AG04450 (cell line): ENCODE measurements at regions not wholly inside any gene's neighbourhood (a gene's known extent, or its start where the extent isn't known, plus 50 kb on each side); places are given as distances from the start of the nearest gene placed in this dataset.

Source experiments
- CTCF ChIA-PET: fragments of 300-600, 350-600 bp; formaldehyde crosslinking; extraction: SDS; loops from one replicate; lab custom pipeline; 2022; ENCODE audit warnings: antibody characterized with exemption, inconsistent platforms; lab: Charles Lee
- POLR2A ChIA-PET: fragments of 350-600 bp; formaldehyde crosslinking; extraction: SDS; loops from one replicate; lab custom pipeline; 2021; ENCODE audit warnings: antibody characterized with exemption, inconsistent platforms; lab: Yijun Ruan, JAX
- DNase-seq: peaks from one replicate; pipeline ENCODE4 v3.0.0-alpha.2; 2011; ENCODE audit warnings: low read depth, low spot score
- H3K27ac ChIP-seq: one replicate; pipeline ENCODE4 v1.5.1; 2012; ENCODE audit warnings: low read depth, low read length, control low read depth
- H3K27me3 ChIP-seq: one replicate; pipeline ENCODE4 v1.6.0; 2012; ENCODE audit warnings: low read length; ENCODE audit not compliant: control insufficient read depth, insufficient read depth
- H3K4me3 ChIP-seq: 2 replicates; pipeline ENCODE4 v1.5.1; 2011; ENCODE audit warnings: mild to moderate bottlenecking, low read depth, low read length, control low read depth
- H3K9me3 ChIP-seq: 2 replicates; pipeline ENCODE4 v1.5.1; 2012; ENCODE audit warnings: low read length; ENCODE audit not compliant: control insufficient read depth, insufficient read depth
- CTCF ChIP-seq: IDR thresholded peaks from 2 replicates; pipeline ENCODE4 v1.5.1; 2011; ENCODE audit warnings: low read depth, low read length, control low read depth, inconsistent platforms

DNA sequence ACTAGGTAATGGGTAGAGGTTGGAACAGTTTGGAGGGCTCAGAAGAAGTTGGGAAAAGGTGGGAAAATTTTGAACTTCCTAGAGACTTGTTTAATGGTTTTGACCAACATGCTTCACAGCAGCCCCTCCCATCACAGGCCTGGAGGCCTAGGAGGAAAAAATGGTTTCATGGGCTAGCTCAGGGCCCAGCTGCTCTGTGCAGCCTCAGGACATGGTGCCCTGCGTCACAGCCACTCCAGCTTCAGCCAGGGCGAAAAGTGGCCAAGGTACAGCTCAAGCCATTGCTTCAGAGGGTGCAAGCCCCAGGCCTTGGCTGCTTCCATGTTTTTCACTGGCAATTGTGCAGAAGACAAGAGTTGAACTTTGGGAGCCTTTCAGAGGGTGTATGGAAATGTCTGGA is 453.7 kb downstream of the LRRC70 start:
- Histone ChIP-seq H3K4me3 (no peak overlapping the region), H3K9me3 (peaks cover 16% of the 10 kb centered on the region), H3K27ac (no peak overlapping the region), H3K27me3 (no peaks in the 10 kb centered on the region)
- no peak for DNase-seq
- CTCF ChIA-PET = no interaction called here
- POLR2A ChIA-PET = no interaction called here
- TF ChIP-seq CTCF = no peak

DNA sequence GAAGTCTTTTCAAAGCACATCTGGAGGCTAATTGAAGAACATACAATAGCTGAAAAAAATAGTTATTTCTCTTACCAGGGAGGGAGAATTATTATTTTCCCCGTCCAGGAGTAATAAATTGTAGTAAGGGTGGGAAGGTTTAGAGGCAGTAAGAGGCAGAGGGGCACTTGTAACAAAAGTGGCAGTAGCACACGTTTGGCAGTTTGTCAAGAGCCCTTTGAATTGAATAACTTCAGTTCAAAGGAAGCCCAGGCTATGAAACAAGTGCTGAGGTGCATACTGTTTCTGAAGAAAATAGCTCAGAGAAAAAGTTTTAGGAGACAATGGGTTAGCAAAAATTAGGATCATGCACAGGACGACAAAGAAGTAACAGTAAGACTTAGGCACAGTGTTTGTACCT is 451.3 kb downstream of the LRRC70 start:
- no peak for TF ChIP-seq CTCF
- H3K27me3 ChIP-seq = no peaks in the 10 kb centered on the region
- DNase-seq = no peak
- POLR2A ChIA-PET = no interaction called here
- CTCF ChIA-PET = no interaction called here
- H3K9me3 ChIP-seq = peaks cover 11% of the 10 kb centered on the region
- no peak overlapping the region for H3K4me3 ChIP-seq
- H3K27ac ChIP-seq = no peak overlapping the region

GRCh38 chr5:63025679-63026078 is 447.1 kb downstream of the LRRC70 start:
- no peak for TF ChIP-seq CTCF
- ChIA-PET CTCF (no interaction called here), POLR2A (no interaction called here)
- H3K9me3 ChIP-seq = peaks cover 3% of the 10 kb centered on the region; the same call in 1 of the 2 replicates
- DNase-seq = no peak
- no peaks in the 10 kb centered on the region for H3K27me3 ChIP-seq
- H3K27ac ChIP-seq = no peak overlapping the region
- no peak overlapping the region for H3K4me3 ChIP-seq

DNA sequence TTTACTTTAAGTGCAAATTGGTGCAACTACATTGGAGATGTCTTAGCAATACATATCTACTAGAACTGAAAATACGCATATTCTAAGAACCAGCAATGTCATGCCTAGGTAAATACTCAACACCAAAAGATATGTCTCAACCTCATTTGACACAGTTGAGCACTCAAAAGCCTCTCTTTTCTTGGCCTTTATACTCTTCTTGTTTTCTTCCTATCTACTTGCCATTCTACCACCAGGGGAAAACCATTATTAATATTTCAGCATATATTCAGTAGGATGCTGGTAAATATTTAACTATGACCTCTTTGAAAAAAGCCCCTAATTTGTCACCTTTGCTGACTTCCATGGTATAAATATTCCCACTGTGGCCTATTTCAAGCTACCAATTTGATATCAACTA is 443.8 kb downstream of the LRRC70 start:
- CTCF ChIA-PET = no interaction called here
- DNase-seq = no peak
- no peak overlapping the region for H3K4me3 ChIP-seq
- POLR2A ChIA-PET = no interaction called here
- no peaks in the 10 kb centered on the region for H3K9me3 ChIP-seq
- no peak for TF ChIP-seq CTCF
- H3K27ac ChIP-seq = no peak overlapping the region
- no peaks in the 10 kb centered on the region for H3K27me3 ChIP-seq

DNA sequence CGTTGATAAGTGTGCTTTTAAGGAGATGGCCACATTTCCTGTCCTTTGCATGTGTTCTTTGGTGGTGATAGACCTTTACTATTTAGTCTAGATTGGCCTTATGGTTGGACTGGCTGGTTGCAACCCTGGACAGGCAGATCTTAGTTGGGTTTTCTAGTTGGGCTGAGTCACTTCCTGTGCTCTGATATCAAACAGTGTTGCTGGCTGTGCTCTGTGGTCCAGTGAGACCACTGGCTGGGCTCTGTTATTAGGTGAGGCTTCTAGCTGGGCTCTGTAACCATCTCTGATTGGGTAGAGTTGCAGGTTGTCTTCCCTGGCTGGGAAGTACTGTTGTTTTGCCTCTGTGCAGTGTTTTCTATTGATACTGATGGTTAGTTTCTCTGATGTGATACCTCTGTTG is 432.5 kb downstream of the LRRC70 start:
- POLR2A ChIA-PET = no interaction called here
- Histone ChIP-seq H3K4me3 (no peak overlapping the region), H3K9me3 (peaks cover 15% of the 10 kb centered on the region), H3K27ac (no peak overlapping the region), H3K27me3 (no peaks in the 10 kb centered on the region)
- TF ChIP-seq CTCF = no peak
- DNase-seq = no peak
- CTCF ChIA-PET = no interaction called here
